IPS DF 4.7 (cell line): ENCODE measurements at regions not wholly inside any gene's neighbourhood (a gene's known extent, or its start where the extent isn't known, plus 50 kb on each side); places are given as distances from the start of the nearest gene placed in this dataset.

Experiments
- DNase-seq: peaks from one replicate; pipeline ENCODE4 v3.0.0-alpha.2; 2013; ENCODE audit warnings: low spot score; ENCODE audit errors: extremely low read depth

GRCh38 chr21:35699361-35699760 lies 361.0 kb downstream of the SETD4 start:
- DNase-seq: no peak

- no peak for DNase-seq
These were observed 363.0 kb downstream of the SETD4 start for GRCh38 chr21:35697321-35697808.

- DNase-seq: no peak
These were observed 363.7 kb downstream of the SETD4 start for GRCh38 chr21:35696644-35697043.

GRCh38 chr21:35692311-35692710 lies 368.0 kb downstream of the SETD4 start:
- no peak for DNase-seq

GRCh38 chr21:35690436-35690835 lies 369.9 kb downstream of the SETD4 start:
- no peak for DNase-seq

- DNase-seq: no peak
These were observed 374.2 kb downstream of the SETD4 start for GRCh38 chr21:35686156-35686555.

DNA sequence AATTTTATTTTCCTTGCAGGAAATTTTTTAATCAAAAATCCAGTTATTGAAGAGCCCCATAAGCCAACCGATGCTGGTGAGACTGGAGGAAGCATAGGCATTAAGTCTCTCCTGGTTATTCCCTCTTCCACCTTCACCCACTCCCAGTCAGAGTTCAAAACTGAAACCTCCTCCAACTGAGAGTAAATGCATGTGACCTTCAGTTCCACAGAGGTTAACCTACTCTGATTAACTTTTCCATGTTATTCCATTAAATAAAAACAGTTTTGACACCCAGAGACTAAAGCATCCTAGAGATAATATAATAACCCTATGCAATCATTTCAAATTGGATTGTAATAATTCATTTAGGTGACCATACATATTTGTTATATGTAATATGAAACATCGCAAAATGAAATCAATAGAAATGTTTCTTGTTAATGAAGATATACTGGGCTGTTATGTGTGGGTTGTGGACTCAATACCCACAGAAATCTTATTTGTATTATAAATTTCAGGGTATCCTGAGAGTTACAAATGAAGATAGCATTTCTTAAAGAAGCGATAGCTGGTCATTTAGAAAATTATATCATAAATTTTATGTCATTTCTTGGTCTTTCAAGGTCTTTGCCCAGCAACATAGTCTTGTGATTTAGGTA lies 376.5 kb downstream of the SETD4 start:
- no peak for DNase-seq

DNA sequence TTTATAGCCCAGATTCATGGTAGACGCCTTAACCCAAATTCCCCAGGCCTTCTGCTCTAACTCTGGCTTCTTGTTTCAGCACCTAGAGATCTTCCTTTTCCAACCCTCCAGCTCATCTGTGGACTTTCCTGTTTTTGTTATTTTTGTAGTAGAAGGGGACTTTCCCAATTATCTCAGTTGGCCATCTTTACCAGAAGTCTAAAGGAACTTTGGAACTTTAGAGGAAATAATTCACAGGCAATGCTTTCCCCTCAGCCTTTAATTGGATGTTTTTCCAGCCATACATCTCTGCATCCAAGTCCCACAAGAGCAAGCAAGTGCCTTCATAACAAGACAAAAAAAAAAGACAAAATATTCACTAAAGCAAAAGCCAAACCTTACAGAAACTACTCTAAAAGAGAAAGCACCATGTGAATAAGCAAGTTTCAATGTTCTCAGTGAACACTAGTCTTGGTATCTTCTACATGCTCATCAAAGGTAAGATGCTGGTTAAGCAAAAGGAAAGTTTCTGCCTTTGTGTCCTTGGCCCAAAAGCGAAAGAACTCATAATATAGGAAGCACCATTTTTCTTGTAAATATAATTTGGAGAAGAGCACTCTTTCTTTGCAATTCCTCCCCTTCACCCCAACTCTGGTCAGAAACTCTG lies 377.3 kb downstream of the SETD4 start:
- no peak for DNase-seq

GRCh38 chr21:35681946-35682345 lies 378.4 kb downstream of the SETD4 start:
- no peak for DNase-seq

DNA sequence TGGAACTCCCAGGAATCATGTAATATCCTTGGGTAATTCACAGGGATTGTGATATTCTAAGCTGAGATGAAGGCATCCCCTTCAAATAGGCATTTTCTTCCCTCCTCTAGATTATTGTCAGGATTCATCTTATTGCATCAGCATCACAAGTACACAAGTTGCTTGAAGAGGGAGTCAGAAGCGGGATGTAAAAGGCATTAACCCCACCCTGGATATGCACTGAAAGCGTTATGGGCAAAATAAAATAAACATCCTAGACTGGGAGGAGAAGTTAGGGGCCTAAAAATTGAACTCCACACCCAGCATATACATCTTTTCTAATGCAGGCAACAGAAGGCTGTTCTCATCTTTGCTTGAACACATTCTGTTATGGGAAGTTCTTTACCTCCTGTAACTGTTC lies 381.2 kb downstream of the SETD4 start:
- DNase-seq: no peak

DNA sequence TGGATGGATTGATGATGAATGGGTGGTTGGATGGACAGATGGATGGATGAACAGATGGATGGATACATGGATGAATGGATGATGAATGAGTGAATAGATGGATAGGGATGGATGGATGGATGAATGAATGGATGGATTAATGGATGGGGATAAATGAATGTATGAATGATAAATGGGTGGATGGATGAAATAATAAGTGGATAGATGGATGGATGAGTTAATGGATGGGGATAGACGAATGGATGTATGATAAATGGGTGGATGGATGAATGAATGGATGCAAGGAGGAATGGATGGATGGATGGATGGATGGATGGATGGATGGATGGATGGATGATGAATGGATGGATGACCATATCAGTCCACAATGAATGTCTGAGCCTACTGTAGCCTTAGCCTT lies 381.9 kb downstream of the SETD4 start:
- DNase-seq: no peak

DNA sequence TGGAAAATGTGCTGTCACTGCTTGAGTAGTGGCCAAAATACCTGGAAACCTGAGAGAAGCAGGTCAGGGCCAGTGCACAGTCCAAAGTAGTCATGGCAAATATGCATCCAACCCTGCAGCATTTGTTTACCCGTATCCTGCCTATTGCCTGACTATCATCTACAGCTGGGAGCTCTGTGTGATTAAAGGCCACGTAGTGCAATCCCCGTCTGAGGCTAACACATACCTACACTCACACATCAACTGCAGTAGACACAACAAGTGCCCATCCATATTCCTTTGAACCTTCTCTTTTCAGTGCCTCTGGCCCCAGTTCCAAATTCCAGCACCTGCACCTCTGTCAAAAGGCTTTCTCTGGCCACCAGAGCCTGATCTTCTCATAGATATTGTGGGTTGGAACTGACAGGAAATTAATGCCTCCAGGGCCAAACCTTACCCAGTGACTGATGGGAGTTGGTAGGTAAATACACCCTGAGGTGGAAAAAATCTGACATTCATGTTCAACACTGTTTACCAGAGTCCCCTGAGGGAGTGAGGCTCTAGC lies 383.0 kb downstream of the SETD4 start:
- no peak for DNase-seq

DNA sequence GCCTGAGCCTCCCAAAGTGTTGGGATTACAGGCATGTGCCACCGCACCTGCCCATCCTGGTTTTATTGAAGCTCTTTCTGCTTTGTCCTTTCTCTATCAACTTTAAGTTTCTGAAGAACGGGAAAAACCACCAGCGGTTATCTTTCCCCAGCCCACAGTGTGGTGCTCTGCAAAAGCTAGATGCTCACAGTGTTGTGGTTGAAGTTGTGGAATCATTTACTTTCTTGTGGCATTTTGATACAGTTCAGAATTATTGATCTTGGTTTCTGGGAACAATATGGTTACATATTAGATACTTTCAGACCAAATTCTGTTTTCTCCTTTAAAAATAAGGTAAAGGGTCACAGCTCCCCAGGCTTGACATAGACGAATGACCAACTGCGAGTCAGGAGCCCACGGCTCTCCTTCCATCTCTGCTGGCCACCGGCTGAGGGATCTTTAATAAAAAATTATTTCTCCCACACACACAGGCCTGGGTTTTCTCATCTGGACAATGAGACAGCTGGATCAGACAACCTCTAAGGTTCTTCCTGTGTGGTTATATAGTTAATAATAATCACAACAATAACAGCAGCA lies 385.3 kb downstream of the SETD4 start:
- DNase-seq: no peak

GRCh38 chr21:35674091-35674671 lies 386.1 kb downstream of the SETD4 start:
- DNase-seq: no peak

- no peak for DNase-seq
These were observed 388.0 kb downstream of the SETD4 start for GRCh38 chr21:35672313-35672712.

- DNase-seq: no peak
These were observed 395.6 kb downstream of the SETD4 start for GRCh38 chr21:35664683-35665082.

DNA sequence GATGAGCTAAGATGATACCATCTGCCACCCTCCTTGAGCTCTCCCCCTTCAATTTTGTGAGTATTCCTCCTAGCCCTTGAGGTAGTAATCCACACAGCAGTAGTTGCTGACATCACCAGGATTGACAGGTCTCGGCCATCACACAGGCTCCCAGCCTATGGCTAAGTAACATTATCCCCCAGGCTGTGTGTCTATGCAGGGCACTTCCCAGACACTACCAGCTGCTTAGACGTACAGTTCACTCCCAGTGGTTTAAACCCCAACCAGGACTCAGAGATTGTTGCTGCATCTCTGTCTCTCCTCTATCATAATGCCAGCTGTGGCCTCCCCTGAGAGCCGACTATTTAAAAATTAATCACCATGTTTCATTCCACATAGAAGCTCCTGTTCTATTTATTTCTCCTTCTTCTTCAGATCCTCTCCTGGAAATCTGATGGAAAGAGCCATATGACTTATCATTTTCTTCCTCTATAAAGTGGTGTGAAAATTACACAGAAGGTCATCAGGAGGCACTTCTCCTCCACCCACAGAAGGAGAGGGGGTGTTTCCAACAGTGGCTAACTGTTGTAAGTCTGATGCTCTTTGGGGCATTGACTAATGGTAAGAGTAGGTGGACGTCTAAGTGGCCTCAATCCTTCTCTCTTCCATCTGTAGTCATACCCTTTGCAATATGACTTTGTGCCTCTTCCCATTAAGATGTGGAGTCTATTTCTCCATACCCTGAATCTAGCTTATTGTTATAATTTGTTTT lies 396.3 kb downstream of the SETD4 start:
- no peak for DNase-seq

GRCh38 chr21:35658242-35658641 lies 402.1 kb downstream of the SETD4 start:
- no peak for DNase-seq

DNA sequence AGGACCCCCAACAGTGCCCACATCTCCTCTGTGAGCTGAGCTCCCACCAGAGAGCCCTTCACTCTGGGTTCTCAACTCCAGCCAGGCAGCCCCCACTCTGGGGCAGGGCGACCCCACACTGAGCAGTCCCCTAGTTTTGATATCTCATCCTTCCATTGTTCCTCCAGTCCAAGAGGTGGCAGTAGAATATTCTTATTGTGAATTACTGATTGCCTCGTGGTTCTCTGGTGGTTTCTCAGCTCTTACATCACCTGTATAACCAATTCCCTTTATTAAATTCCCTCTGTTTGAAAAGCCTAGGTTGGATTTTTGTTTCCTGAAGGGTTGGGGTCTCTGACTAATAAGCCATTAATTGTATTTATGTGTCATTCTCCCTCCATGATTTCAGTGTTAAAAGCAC lies 407.5 kb downstream of the SETD4 start:
- DNase-seq: no peak

DNA sequence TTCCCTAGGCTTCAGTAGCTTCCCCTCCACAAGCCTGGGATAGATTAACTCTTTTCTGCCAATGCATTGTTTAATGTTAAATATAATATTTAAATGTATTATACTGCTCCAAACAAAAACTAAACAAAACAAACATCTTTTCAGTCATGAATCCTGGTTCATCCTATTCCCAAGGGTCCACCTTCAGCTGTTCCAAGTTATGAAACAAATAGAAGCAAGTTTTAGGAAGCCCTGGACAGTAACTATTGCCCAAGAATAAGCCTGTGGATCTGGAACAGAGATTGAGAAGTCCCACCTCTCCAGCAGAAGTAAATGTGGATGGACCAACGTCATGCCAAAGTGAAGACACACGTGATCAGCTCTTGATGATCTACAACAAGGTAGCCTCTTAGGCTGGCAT lies 408.1 kb downstream of the SETD4 start:
- no peak for DNase-seq

DNA sequence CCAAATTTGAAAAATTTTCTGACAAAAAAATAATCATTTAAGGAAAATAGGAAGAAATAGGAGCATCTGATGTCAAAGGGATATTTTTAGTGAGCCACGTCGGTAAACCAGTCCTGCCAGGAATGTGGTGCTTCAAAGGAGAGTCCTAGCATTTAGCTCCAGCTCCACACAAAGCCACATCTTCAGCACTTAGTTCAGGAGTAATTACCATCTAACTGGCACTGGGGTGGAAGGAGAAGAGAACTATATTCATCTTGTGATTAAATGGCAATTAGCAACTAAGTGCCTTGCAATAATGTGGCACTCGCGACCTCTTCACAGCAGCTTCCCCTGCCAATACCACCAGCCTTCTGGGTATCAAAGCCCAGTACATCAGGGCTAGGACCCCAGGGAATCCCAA lies 409.1 kb downstream of the SETD4 start:
- no peak for DNase-seq

- no peak for DNase-seq
These were observed 411.1 kb downstream of the SETD4 start for GRCh38 chr21:35649186-35649585.
